HepG2 (cell line): ENCODE measurements at regions not wholly inside any gene's neighbourhood (a gene's known extent, or its start where the extent isn't known, plus 50 kb on each side); places are given as distances from the start of the nearest gene placed in this dataset.

Source experiments
- AHR ChIP-seq: IDR thresholded peaks from 2 replicates; pipeline ENCODE4 v1.6.1; 2018; ENCODE audit warnings: missing genetic modification reagents, missing compliant biosample characterization
- ELK4 ChIP-seq: sonication (generic); formaldehyde crosslinking; IDR thresholded peaks from 2 replicates; pipeline ENCODE4 v1.9.0; 2021; ENCODE audit warnings: missing genetic modification reagents, borderline replicate concordance
- ETV5 ChIP-seq: IDR thresholded peaks from 2 replicates; pipeline ENCODE4 v1.6.1; 2018; ENCODE audit warnings: missing biosample characterization, missing genetic modification reagents, inconsistent platforms, borderline replicate concordance
- HNF1B ChIP-seq: sonication (generic); formaldehyde crosslinking; IDR thresholded peaks from 2 replicates; pipeline ENCODE4 v1.5.1; 2020; ENCODE audit warnings: mild to moderate bottlenecking, moderate library complexity, missing genetic modification reagents
- LCORL ChIP-seq, 2 experiments: fragments of 450-650 bp in 1 of 2; sonication (generic) in 1 of 2; formaldehyde crosslinking in 1 of 2; IDR thresholded peaks; 2 replicates each; pipeline versions ENCODE4 v1.5.0 to v1.6.1; 2017 to 2020; ENCODE audit warnings: antibody characterized with exemption in 1 of 2, missing genetic modification reagents in 1 of 2
- MAZ ChIP-seq, 2 experiments: sonication (generic) in 1 of 2; formaldehyde crosslinking in 1 of 2; IDR thresholded peaks; 2 replicates each; pipeline versions ENCODE4 v1.5.0 to v1.6.1; 2012 to 2020; ENCODE audit warnings: low read depth in 2 of 2, mild to moderate bottlenecking in 2 of 2, borderline replicate concordance in 1 of 2, improper control_type of control experiment in 1 of 2, low read length in 1 of 2, missing genetic modification reagents in 1 of 2, moderate library complexity in 1 of 2
- MYC ChIP-seq: sonication (generic); formaldehyde crosslinking; IDR thresholded peaks from 2 replicates; pipeline ENCODE4 v1.9.0; 2021; ENCODE audit warnings: missing genetic modification reagents, borderline replicate concordance
- PRDM10 ChIP-seq: sonication (generic); formaldehyde crosslinking; IDR thresholded peaks from 2 replicates; pipeline ENCODE4 v1.4.0; 2020; ENCODE audit warnings: low read depth, missing genetic modification reagents
- ZBTB4 ChIP-seq: sonication (generic); formaldehyde crosslinking; IDR thresholded peaks from 2 replicates; pipeline ENCODE4 v1.4.0; 2020; ENCODE audit warnings: missing genetic modification reagents, mild to moderate bottlenecking, borderline replicate concordance
- ZNF101 ChIP-seq: sonication (generic); formaldehyde crosslinking; IDR thresholded peaks from 2 replicates; pipeline ENCODE4 v1.4.0; 2020; ENCODE audit warnings: mild to moderate bottlenecking, low read depth, missing genetic modification reagents, borderline replicate concordance
- ZNF343 ChIP-seq: sonication (generic); formaldehyde crosslinking; IDR thresholded peaks from 2 replicates; pipeline ENCODE4 v1.4.0; 2020; ENCODE audit warnings: mild to moderate bottlenecking, missing genetic modification reagents
- ZNF629 ChIP-seq: sonication (generic); formaldehyde crosslinking; conservative IDR thresholded peaks from 2 replicates; pipeline ENCODE4 v1.5.0; 2020; ENCODE audit warnings: missing genetic modification reagents
- ZNF644 ChIP-seq: IDR thresholded peaks from 2 replicates; pipeline ENCODE4 v1.6.1; 2016; ENCODE audit warnings: low read depth
- TF ChIP-seq, protein P1 (sequence below): sonication (generic); formaldehyde crosslinking; conservative IDR thresholded peaks from 2 replicates; pipeline ENCODE4 v1.4.0; 2020; ENCODE audit warnings: missing genetic modification reagents
- TF ChIP-seq, protein P2 (sequence below): sonication (generic); formaldehyde crosslinking; IDR thresholded peaks from 2 replicates; pipeline ENCODE4 v1.4.0; 2020; ENCODE audit warnings: mild to moderate bottlenecking, missing genetic modification reagents

GRCh38 chr12:20044351-20044750 lies 324.0 kb upstream of the PDE3A start (continued):
- TF ChIP-seq PRDM10 (CRISPR knock-in tag) (no peak), ZNF629 (CRISPR knock-in tag) (no peak), ZNF644 (no peak), ETV5 (CRISPR knock-in tag) (no peak), ZNF343 (no peak), ZNF101 (CRISPR knock-in tag) (no peak), MAZ (IDR thresholded peaks at IDR 0.05; ENCODE audit: borderline replicate concordance, low read depth, low read length) (no peak), MAZ (CRISPR knock-in tag; IDR thresholded peaks at IDR 0.05; ENCODE audit: low read depth) (no peak), MYC (no peak), ZBTB4 (no peak), ELK4 (CRISPR knock-in tag) (no peak), LCORL (IDR thresholded peaks at IDR 0.05) (no peak), LCORL (CRISPR knock-in tag; IDR thresholded peaks at IDR 0.05) (no peak), AHR (no peak), HNF1B (CRISPR knock-in tag) (no peak)
- TF ChIP-seq, protein P1, sequence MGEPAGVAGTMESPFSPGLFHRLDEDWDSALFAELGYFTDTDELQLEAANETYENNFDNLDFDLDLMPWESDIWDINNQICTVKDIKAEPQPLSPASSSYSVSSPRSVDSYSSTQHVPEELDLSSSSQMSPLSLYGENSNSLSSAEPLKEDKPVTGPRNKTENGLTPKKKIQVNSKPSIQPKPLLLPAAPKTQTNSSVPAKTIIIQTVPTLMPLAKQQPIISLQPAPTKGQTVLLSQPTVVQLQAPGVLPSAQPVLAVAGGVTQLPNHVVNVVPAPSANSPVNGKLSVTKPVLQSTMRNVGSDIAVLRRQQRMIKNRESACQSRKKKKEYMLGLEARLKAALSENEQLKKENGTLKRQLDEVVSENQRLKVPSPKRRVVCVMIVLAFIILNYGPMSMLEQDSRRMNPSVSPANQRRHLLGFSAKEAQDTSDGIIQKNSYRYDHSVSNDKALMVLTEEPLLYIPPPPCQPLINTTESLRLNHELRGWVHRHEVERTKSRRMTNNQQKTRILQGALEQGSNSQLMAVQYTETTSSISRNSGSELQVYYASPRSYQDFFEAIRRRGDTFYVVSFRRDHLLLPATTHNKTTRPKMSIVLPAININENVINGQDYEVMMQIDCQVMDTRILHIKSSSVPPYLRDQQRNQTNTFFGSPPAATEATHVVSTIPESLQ (CRISPR knock-in tag) = no peak
- TF ChIP-seq, protein P2, sequence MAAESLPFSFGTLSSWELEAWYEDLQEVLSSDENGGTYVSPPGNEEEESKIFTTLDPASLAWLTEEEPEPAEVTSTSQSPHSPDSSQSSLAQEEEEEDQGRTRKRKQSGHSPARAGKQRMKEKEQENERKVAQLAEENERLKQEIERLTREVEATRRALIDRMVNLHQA (CRISPR knock-in tag) = no peak
- TF ChIP-seq, all 625 proteins: peak for 0
